C4-2B (cell line): ENCODE measurements at regions not wholly inside any gene's neighbourhood (a gene's known extent, or its start where the extent isn't known, plus 50 kb on each side); places are given as distances from the start of the nearest gene placed in this dataset.
"Not testable (repeated sequence)": the region's sequence is repeated elsewhere in the genome, so short reads cannot be mapped to it uniquely, and the experiment has no call there.

ENCODE experiments used
- H3K27ac ChIP-seq: fragments of 450-650 bp; 2 replicates; pipeline ENCODE4 v1.5.1; 2017
- CTCF ChIP-seq: fragments of 450-650 bp; conservative IDR thresholded peaks from 2 replicates; pipeline ENCODE4 v1.5.1; 2017; ENCODE audit warnings: mild to moderate bottlenecking
- ZFX ChIP-seq: fragments of 450-650 bp; IDR thresholded peaks from 2 replicates; pipeline ENCODE4 v1.6.1; 2017

GRCh38 chr12:13404111-13404628 is 207.6 kb downstream of the EMP1 start:
- H3K27ac ChIP-seq: no peak overlapping the region
- TF ChIP-seq ZFX (no peak), CTCF (no peak)

DNA sequence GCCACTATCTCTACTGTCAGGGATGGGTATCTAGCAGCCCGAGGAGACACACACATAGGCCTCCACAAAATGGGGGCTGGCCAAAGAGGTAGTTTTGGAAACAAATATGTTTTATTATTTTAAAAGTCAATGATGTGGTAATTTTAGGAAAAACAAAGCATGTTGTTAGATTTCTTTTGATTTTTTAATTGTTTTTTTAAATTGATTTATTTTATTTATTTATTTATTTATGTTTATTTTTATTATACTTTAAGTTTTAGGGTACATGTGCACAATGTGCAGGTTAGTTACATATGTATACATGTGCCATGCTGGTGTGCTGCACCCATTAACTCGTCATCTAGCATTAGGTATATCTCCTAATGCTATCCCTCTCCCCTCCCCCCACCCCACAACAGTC is 194.8 kb downstream of the EMP1 start:
- not testable (repeated sequence) for H3K27ac ChIP-seq

DNA sequence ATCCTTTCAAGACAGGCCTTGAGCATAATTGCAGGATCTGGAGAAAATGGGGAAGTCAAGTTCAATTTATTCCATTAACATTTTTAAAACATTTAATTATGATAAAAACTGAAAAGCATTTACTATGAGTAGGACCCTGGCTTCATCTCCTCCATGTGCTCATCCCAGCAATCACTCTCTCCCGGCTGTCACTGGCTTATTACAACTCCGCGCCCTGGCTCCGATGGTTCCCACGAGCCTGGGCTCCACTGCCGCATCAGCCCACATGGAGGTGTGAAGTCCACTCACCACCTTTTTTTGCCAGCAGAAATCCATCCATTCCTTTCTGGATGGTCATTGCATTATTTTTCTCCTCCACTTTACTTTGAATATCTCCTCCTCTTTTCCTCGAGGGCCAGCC is 194.4 kb downstream of the EMP1 start:
- no peak overlapping the region for H3K27ac ChIP-seq
- no peak for TF ChIP-seq CTCF
- no peak for TF ChIP-seq ZFX

DNA sequence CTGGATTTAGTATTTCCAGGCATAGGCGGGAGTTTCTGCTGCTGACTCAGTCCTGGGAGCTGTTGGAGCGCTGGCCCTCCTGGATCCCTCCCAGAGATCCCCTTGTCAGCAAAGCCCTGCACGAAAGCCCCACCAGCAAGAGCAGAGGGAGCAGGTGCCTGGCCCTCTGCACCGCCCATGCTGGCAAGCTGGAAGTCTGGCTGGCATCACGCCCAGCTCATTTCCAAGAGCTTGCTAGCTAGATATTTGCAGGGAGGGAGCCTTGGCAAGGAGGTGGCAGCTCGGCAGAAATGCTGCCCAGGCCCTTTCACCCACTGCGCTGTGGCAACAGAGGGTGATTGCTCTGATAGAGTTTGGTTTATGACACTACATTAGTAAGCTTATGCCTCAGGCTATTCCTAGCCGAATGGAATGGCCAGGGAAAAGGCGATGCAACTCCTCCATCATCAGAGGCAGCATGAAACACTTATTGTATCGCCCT is 193.9 kb downstream of the EMP1 start:
- TF ChIP-seq ZFX: no peak
- TF ChIP-seq CTCF: no peak
- no peak overlapping the region for H3K27ac ChIP-seq

GRCh38 chr12:13387101-13387500 is 190.6 kb downstream of the EMP1 start:
- no peak for TF ChIP-seq CTCF
- TF ChIP-seq ZFX: no peak
- H3K27ac ChIP-seq: no peak overlapping the region

DNA sequence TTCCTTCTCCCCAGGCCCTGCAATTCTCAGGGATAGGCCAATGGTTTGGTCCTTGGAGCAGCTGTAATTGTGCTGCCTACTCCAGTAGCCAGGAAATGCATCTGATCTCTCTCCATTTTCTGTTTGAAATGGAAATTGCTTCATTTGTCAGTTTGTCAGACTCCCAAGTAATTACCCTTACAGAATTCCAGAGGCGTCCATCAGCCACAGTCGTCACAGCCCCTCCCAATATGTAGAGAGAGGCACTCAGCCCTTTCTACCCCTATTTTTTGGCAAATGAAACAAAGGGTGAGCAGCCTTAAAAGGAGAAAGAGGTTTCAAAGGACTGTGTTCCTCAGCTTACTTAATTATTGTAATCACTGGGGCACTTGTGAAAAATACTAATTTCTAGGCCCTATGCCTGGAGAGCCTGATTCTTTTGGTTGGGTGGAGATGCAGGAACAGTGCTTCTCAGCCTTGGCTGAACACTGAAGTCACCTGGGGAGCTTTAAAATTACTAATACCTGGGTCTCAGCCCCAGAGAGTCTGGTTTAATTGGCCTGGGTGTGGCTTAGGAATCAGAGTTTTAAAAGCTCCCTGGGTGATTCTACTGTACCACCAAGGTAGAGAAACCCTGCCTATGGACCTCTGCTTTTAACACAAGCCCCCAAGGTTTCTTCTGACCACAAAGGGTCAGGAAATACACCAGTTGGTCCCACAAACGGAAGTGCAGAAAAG is 190.0 kb downstream of the EMP1 start:
- no peak overlapping the region for H3K27ac ChIP-seq

GRCh38 chr12:13383379-13383778 is 186.9 kb downstream of the EMP1 start:
- H3K27ac ChIP-seq: no peak overlapping the region
- no peak for TF ChIP-seq CTCF

More for the DNA sequence above, 190.0 kb downstream of the EMP1 start:
- TF ChIP-seq ZFX (no peak), CTCF (no peak)

DNA sequence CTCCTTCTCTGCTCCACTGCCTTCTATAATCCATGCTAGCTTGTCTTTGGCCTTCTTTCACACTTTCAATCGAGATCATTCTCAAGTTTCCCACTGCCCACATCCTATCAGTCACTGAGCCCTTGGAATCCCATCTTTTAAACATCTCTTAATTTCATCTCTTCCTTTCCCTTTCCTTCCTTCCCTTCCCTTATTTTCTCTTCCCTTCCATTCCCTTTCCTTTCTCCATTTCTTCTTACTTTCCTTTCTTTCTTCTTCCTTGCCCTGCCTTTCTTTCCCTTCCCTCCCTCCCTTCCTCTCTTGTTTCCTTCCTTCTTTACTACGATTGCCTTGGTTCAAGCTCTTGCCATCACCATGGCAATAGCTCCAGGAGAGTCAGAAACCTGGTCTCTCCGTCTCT is 183.8 kb downstream of the EMP1 start:
- H3K27ac ChIP-seq: no peak overlapping the region
- TF ChIP-seq CTCF: no peak
- no peak for TF ChIP-seq ZFX
